GM12872 (cell line): ENCODE measurements at regions not wholly inside any gene's neighbourhood (a gene's known extent, or its start where the extent isn't known, plus 50 kb on each side); places are given as distances from the start of the nearest gene placed in this dataset.

Experiments used
- CTCF ChIP-seq: IDR thresholded peaks from 3 replicates; pipeline ENCODE4 v1.5.1; 2011; ENCODE audit warnings: low read depth, mild to moderate bottlenecking, low read length, moderate library complexity; ENCODE audit not compliant: insufficient read depth

DNA sequence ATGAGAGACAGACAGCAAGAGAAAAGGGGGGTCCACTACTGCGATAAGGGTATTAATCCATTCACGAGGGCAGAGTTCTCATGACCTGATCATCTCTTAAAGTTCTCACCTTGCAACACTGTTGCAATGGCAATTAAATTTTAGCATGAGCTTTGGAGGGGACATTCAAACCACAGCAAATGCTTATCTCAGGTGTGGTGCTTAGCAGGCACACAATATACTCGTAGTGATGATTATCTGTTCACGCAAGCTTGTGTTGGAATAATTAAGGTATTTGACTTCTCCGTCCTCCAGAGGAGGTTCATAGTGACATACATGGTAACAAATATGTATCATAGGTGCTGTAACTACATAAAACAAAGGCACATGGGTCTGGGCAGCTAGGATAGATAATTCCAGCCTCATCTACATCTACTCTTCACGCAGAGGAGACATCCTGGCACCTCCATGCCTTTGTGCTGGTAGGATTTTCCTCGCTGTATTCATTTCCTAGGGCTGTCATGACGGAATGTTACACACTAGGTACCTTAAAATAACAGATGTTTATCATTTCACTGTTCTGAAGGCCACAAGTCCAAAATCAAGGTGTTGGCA is 221.2 kb downstream of the RBM19 start:
- no peak for TF ChIP-seq CTCF

GRCh38 chr12:113742801-113743200 is 223.3 kb downstream of the RBM19 start:
- TF ChIP-seq CTCF: no peak

- no peak for TF ChIP-seq CTCF
Measured at GRCh38 chr12:113740699-113741098, 225.4 kb downstream of the RBM19 start.

DNA sequence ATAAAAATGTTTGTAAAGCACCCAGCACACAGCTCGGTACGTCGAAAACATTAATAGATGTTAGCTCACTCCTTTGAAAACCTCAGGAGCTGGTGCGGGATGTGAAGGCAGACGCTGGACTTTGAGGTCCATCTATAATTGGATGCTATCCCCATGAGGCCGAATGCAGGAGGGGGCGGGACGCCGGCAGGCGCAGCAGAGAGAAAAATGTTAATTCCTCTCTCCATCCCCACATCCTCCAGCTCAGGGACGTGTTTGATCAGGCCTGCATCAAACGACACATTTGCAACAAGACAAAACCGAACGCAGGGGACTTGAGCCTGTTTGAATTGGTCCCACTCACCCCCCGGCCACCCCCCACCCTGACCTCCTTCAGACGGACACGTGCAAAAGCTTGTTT is 231.0 kb downstream of the RBM19 start:
- TF ChIP-seq CTCF: no peak

GRCh38 chr12:113734503-113734902 is 231.6 kb downstream of the RBM19 start:
- no peak for TF ChIP-seq CTCF

DNA sequence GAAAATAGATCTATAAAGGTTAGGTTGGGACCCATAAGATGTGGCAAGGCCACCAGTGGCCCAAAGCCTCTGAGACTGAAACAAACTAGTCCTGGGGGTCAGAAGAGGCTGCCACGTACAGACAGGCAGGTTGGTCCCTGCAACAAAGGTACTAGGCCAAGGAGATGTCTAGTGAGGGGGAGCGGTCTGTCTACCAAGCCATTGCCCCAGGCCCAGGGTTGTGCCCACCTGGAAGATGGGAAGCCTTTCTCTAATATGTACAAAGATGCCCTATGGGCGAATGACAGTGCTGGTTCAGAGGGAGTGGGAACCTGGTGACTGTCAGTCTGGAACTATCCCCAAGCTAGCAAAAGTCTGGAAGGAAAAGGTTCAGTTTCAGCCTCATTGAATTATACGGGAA is 233.2 kb downstream of the RBM19 start:
- TF ChIP-seq CTCF: no peak

- no peak for TF ChIP-seq CTCF
Measured at GRCh38 chr12:113727651-113728061, 238.5 kb downstream of the RBM19 start.
